HepG2 (cell line): ENCODE measurements at regions not wholly inside any gene's neighbourhood (a gene's known extent, or its start where the extent isn't known, plus 50 kb on each side); places are given as distances from the start of the nearest gene placed in this dataset.

Experiments used
- CENPT ChIP-seq: sonication (generic); formaldehyde crosslinking; IDR thresholded peaks from 2 replicates; pipeline ENCODE4 v1.8.0; 2022; ENCODE audit warnings: low read depth, mild to moderate bottlenecking, moderate library complexity, missing genetic modification reagents
- DPF2 ChIP-seq: sonication (generic); formaldehyde crosslinking; IDR thresholded peaks from 2 replicates; pipeline ENCODE4 v1.4.0; 2020; ENCODE audit warnings: mild to moderate bottlenecking, low read depth, missing genetic modification reagents, borderline replicate concordance
- FLYWCH1 ChIP-seq: sonication (generic); formaldehyde crosslinking; IDR thresholded peaks from 2 replicates; pipeline ENCODE4 v1.8.1; 2023; ENCODE audit warnings: mild to moderate bottlenecking, missing genetic modification reagents
- GABPB1 ChIP-seq: IDR thresholded peaks from 2 replicates; pipeline ENCODE4 v1.6.1; 2016; ENCODE audit warnings: mild to moderate bottlenecking, missing genetic modification reagents, moderate library complexity, missing compliant biosample characterization
- KAT2B ChIP-seq: fragments of 150-350 bp; IDR thresholded peaks from 2 replicates; pipeline ENCODE4 v1.6.1; 2014; ENCODE audit warnings: low read depth, low read length, borderline replicate concordance
- KAT7 ChIP-seq: IDR thresholded peaks from 2 replicates; pipeline ENCODE4 v1.6.1; 2018; ENCODE audit warnings: borderline replicate concordance, missing compliant biosample characterization
- KDM5A ChIP-seq: fragments of 200-600 bp; sonication (generic); IDR thresholded peaks from 2 replicates; pipeline ENCODE4 v1.7.0; 2018; ENCODE audit warnings: antibody characterized with exemption, mild to moderate bottlenecking, low read length, borderline replicate concordance
- MATR3 ChIP-seq: sonication (generic); formaldehyde crosslinking; IDR thresholded peaks from 2 replicates; pipeline ENCODE4 v1.4.0; 2020; ENCODE audit warnings: missing genetic modification reagents
- MAX ChIP-seq: IDR thresholded peaks from 2 replicates; pipeline ENCODE4 v1.6.1; 2012; ENCODE audit warnings: inconsistent platforms
- MIER2 ChIP-seq: IDR thresholded peaks from 2 replicates; pipeline ENCODE4 v1.6.1; 2016; ENCODE audit warnings: missing biosample characterization, missing genetic modification reagents
- NR2F6 ChIP-seq, 2 experiments: IDR thresholded peaks; 2 replicates each; pipeline ENCODE4 v1.6.1; 2016; ENCODE audit warnings: antibody characterized with exemption in 1 of 2, mild to moderate bottlenecking in 1 of 2
- SOX6 ChIP-seq, 2 experiments: fragments of 450-650 bp in 1 of 2; sonication (generic) in 1 of 2; formaldehyde crosslinking in 1 of 2; IDR thresholded peaks; 2 replicates each; pipeline versions ENCODE4 v1.4.0 to v1.6.1; 2017 to 2020; ENCODE audit warnings: antibody characterized with exemption in 1 of 2, mild to moderate bottlenecking in 1 of 2, missing genetic modification reagents in 1 of 2
- SPEN ChIP-seq: sonication (generic); formaldehyde crosslinking; IDR thresholded peaks from 2 replicates; pipeline ENCODE4 v1.5.1; 2020; ENCODE audit warnings: low read depth, mild to moderate bottlenecking, missing genetic modification reagents
- ZBTB2 ChIP-seq: sonication (generic); formaldehyde crosslinking; IDR thresholded peaks from 2 replicates; pipeline ENCODE4 v1.8.0; 2022; ENCODE audit warnings: low read depth, missing genetic modification reagents
- ZBTB26 ChIP-seq: IDR thresholded peaks from 2 replicates; pipeline ENCODE4 v1.6.1; 2016; ENCODE audit warnings: missing compliant biosample characterization, missing genetic modification reagents, borderline replicate concordance
- ZNF12 ChIP-seq: sonication (generic); formaldehyde crosslinking; IDR thresholded peaks from 2 replicates; pipeline ENCODE4 v1.5.0; 2020; ENCODE audit warnings: missing genetic modification reagents
- ZNF510 ChIP-seq: sonication (generic); formaldehyde crosslinking; IDR thresholded peaks from 2 replicates; pipeline ENCODE4 v1.4.0; 2020; ENCODE audit warnings: low read depth, mild to moderate bottlenecking, missing genetic modification reagents
- ZNF589 ChIP-seq: sonication (generic); formaldehyde crosslinking; conservative IDR thresholded peaks from 2 replicates; pipeline ENCODE4 v1.8.0; 2022; ENCODE audit warnings: mild to moderate bottlenecking, moderate library complexity, missing genetic modification reagents
- TF ChIP-seq, protein P1 (sequence below), 2 experiments: sonication (generic) in 1 of 2; formaldehyde crosslinking in 1 of 2; IDR thresholded peaks; 2 replicates each; pipeline versions ENCODE4 v1.6.1 to v1.9.0; 2014 to 2022; ENCODE audit warnings: antibody characterized with exemption in 1 of 2, borderline replicate concordance in 1 of 2, inconsistent platforms in 1 of 2, low read depth in 1 of 2, missing genetic modification reagents in 1 of 2

- TF ChIP-seq ZNF589 = no peak; the same call in 1 of the 2 replicates
- TF ChIP-seq, protein P1, sequence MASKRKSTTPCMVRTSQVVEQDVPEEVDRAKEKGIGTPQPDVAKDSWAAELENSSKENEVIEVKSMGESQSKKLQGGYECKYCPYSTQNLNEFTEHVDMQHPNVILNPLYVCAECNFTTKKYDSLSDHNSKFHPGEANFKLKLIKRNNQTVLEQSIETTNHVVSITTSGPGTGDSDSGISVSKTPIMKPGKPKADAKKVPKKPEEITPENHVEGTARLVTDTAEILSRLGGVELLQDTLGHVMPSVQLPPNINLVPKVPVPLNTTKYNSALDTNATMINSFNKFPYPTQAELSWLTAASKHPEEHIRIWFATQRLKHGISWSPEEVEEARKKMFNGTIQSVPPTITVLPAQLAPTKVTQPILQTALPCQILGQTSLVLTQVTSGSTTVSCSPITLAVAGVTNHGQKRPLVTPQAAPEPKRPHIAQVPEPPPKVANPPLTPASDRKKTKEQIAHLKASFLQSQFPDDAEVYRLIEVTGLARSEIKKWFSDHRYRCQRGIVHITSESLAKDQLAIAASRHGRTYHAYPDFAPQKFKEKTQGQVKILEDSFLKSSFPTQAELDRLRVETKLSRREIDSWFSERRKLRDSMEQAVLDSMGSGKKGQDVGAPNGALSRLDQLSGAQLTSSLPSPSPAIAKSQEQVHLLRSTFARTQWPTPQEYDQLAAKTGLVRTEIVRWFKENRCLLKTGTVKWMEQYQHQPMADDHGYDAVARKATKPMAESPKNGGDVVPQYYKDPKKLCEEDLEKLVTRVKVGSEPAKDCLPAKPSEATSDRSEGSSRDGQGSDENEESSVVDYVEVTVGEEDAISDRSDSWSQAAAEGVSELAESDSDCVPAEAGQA (IDR thresholded peaks at IDR 0.05; ENCODE audit: low read depth) = no peak
- TF ChIP-seq, protein P1 (CRISPR knock-in tag; IDR thresholded peaks at IDR 0.05; ENCODE audit: borderline replicate concordance) = no peak
- peak; percentile 69; the same call in 1 of the 2 replicates for TF ChIP-seq GABPB1
- no peak for TF ChIP-seq ZBTB2 (CRISPR knock-in tag)
- TF ChIP-seq KAT2B = no peak
- no peak for TF ChIP-seq MIER2 (CRISPR knock-in tag)
- TF ChIP-seq MAX = no peak
- no peak for TF ChIP-seq ZNF510 (CRISPR knock-in tag)
- TF ChIP-seq FLYWCH1 (CRISPR knock-in tag) = no peak
- TF ChIP-seq KAT7 (CRISPR knock-in tag) = no peak
- no peak for TF ChIP-seq MATR3 (CRISPR knock-in tag)
- TF ChIP-seq ZBTB26 (CRISPR knock-in tag) = no peak
- TF ChIP-seq SPEN (CRISPR knock-in tag) = no peak
- TF ChIP-seq DPF2 (CRISPR knock-in tag) = no peak
- TF ChIP-seq CENPT = no peak
- TF ChIP-seq KDM5A = peak; percentile 52; the same call in 1 of the 2 replicates
- TF ChIP-seq SOX6 (IDR thresholded peaks at IDR 0.05) = no peak
- TF ChIP-seq SOX6 (CRISPR knock-in tag; IDR thresholded peaks at IDR 0.05) = peak; percentile 58; the same call in 1 of the 2 replicates
- TF ChIP-seq ZNF12 (CRISPR knock-in tag) = no peak
- no peak for TF ChIP-seq NR2F6 (IDR thresholded peaks at IDR 0.05)
- TF ChIP-seq NR2F6 (CRISPR knock-in tag; IDR thresholded peaks at IDR 0.05) = no peak
Observed at GRCh38 chr1:54488779-54489626, 59.0 kb upstream of the ACOT11 start (continued).
